ENCODE measurements at regions not wholly inside any gene's neighbourhood (a gene's known extent, or its start where the extent isn't known, plus 50 kb on each side); places are given as distances from the start of the nearest gene placed in this dataset.
"Not testable (repeated sequence)": the region's sequence is repeated elsewhere in the genome, so short reads cannot be mapped to it uniquely, and the experiment has no call there.

- no peak for DNase-seq
These were observed 643.4 kb downstream of the JRKL start for GRCh38 chr11:97033178-97033577.

- DNase-seq = no peak
These were observed 658.7 kb downstream of the JRKL start for GRCh38 chr11:97048481-97048880.

GRCh38 chr11:97060184-97060583, 670.4 kb downstream of the JRKL start:
- no peak for DNase-seq

DNA sequence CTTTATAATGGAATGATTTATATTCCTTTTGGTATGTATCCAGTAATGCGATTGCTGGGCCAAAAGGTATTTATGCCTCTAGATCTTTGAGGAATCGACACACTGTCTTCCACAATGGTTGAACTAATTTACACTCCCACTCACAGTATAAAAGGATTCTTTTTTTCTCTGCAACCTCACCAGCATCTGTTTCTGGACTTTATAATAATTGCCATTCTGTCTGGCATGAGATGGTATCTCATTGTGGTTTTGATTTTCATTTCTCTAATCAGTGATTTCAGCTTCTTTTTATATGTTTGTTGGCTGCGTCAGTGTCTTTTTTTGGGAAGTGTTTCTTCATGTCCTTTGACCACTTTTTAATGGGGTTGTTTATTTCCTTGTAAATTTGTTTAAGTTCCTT, 679.3 kb downstream of the JRKL start:
- no peak for DNase-seq

DNA sequence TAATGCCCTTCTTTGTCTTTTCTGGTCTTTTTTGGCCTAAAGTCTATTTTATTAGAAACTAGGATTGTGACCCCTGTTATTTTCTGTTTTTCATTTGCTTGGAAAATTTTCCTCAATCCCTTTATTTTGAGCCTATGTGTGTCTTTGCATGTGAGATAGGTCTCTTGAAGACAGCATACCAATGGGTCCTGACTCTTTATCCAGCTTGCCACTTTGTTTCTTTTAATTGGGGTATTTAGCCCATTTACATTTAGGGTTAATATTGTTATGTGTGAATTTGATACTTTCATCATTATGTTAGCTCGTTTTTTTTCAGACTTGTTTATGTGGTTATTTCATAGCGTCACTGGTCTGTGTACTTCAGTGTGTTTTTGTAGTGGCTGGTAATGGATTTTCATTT, 682.6 kb downstream of the JRKL start:
- no peak for DNase-seq

GRCh38 chr11:97076666-97077065, 686.9 kb downstream of the JRKL start:
- not testable (repeated sequence) for DNase-seq

DNA sequence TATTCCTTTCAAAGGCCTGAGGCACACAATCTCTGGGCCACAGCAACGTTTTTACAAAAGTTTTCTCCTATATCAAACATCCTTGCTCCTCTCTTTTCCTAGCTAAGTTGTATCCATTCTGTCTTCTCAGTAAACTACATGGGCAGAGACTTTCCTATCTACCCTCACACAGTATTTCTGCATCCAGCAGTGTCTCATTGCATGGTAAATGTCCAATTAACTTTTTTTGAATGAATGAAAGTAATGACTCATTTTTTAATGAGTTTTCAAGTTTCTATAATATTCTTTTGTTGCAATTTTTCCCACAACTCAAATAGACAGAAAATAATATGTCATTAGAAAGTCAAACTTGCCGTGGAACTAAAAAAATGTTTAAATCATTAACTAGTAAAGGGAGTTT, 688.6 kb downstream of the JRKL start:
- DNase-seq = no peak

DNA sequence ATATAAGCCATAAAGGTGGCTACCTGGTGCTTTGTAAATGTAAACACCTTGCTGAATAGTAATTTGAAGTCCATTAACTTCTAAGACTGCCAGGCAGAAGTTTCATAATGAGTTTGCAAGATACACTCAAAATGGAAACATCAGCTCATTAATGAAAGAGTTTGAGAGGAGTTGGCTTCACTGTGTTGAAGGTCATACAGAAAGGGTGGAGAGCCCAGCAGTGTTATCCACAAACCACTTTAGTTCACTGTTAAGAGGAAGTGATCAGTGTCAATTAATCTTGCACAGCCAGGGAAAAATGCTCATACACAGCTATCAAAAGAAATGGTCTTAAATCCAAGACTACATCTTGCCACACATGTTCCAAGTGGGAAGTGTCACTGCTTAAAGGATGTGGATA, 689.4 kb downstream of the JRKL start:
- no peak for DNase-seq

DNA sequence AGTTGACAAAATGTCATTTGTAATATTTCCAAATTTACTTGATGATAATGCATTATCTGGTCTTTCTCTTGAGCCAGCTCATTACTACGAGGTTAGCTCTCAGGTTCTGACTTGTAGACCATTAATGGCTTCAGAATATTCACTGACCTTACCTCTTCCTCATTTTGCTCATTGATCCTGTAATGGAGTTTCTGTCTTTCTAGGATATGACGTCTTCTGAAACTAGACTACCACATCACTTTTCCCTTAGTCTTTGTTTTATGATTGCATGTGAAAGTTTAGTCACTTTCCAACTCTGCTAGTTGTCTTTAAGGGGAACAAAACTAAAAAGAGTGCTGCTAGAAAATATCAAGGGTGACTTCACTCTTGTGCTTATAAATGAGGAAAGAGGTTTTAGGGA, 697.6 kb downstream of the JRKL start:
- no peak for DNase-seq

GRCh38 chr11:97092823-97093222, 703.0 kb downstream of the JRKL start:
- no peak for DNase-seq

GRCh38 chr11:97102180-97102579, 712.4 kb downstream of the JRKL start:
- not testable (repeated sequence) for DNase-seq

- DNase-seq = no peak
These were observed 717.8 kb downstream of the JRKL start for GRCh38 chr11:97107604-97108003.

DNA sequence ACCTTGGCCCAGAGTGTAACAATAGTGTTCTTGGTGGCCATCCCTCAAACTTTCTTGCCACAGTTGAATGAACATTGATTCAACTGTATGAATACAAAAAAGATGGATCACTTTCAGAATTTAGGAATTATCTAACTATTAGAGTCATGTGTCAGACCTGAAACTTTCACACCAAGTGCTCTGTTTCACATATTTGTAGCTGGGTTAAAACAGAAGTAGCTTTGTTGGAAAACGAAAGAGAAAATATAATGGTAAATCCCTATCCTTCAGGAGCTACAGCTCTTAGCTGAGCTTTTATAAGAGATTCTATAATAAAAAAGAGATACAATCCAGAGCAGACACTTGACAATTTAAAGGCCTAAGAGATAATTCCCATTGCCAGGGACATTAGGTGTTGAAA, 719.3 kb downstream of the JRKL start:
- DNase-seq = no peak

DNA sequence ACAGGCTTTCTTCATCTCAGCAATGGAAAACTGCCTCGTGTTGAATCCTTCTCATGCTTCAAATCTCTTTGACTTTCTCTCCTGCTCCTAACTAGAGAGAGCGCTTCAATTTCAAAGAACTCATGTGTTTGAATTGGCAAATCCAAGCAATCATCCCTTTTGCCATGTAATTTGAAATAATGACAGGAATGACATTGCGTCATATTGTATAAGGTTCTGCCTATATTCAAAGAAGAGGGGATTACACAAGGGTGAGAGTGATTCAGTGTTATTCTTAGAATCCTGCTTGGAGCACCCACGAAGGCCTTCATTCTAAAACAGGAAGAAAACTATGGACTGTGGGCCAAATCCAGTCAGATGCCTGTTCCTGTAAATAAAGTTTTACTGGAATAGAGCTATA, 720.6 kb downstream of the JRKL start:
- DNase-seq = no peak

DNA sequence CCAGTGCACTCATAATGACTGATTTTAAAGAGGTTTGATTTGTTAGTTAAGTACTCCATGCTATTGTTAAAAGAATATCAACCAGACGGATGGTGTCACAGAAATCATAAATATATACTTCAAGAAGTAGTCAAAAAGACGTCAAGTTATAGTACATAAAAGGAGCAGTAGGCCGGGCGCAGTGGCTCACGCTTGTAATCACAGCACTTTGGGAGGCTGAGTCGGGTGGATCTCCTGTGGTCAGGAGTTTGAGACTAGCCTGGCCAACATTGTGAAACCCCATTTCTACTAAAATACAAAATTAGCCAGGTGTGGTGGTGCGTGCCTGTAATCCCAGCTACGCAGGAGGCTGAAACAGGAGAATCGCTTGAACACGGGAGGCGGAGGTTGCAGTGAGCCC, 721.7 kb downstream of the JRKL start:
- DNase-seq = no peak

- DNase-seq = no peak
These were observed 728.9 kb downstream of the JRKL start for GRCh38 chr11:97118614-97119200.

DNA sequence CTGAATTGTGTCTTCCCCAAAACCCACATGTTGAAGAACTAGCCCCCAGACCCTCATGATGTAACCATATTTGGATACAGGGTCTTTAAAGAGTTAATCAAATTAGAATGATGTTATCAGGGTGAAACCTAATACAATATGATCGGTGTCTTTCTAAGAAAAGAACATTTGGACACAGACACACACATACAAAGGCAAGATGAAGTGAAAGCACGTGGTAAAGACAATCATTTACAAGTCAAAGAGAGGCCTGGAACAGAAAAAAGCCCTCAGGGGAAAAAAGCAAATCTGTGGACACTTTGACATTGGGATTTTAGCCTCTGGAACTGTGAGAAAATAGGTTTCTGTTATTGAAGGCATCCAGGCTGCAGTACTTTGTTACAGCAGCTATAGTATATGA, 733.4 kb downstream of the JRKL start:
- DNase-seq = no peak

GRCh38 chr11:97136067-97136466, 746.3 kb downstream of the JRKL start:
- DNase-seq = no peak

- no peak for DNase-seq
These were observed 751.2 kb downstream of the JRKL start for GRCh38 chr11:97140885-97141494.

GRCh38 chr11:97143463-97143862, 753.6 kb downstream of the JRKL start:
- DNase-seq = no peak

- no peak for DNase-seq
These were observed 759.9 kb downstream of the JRKL start for GRCh38 chr11:97149741-97150140.

- no peak for DNase-seq
These were observed 767.5 kb downstream of the JRKL start for GRCh38 chr11:97157221-97157740.

- DNase-seq = no peak
These were observed 768.4 kb downstream of the JRKL start for GRCh38 chr11:97158243-97158642.

DNA sequence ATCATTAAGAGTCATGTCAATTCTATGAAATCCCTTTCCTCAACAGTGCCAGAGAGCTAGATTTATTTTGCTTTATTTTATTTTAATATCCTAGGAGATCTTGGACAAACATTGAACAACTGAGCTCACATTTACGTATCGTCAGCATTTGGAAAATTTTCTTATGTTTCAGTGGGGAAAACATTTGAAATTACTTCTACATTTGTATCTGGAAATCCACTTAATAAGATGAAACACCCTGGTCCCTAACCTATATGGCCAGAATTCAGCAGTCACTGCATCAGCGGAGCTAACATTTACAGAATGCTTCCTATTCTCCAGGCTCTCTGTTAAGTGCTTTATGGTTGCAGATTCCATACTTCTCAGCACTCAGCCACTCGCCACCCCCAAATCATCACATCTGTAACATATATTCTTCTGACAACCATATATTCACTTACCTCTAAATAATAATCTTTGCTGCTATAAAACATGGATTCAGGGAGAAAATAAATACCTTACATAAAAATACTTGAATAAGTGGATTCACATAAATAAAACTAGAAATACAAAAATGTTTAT, 773.9 kb downstream of the JRKL start:
- no peak for DNase-seq

Data from KG1 (cell line).